ENCODE measurements at regions not wholly inside any gene's neighbourhood (a gene's known extent, or its start where the extent isn't known, plus 50 kb on each side); places are given as distances from the start of the nearest gene placed in this dataset.

GRCh38 chr9:113796646-113797426 is 79.3 kb upstream of the ZNF618 start:
- TF ChIP-seq POLR2A (IDR thresholded peaks at IDR 0.05) = no peak
- TF ChIP-seq CTCF (IDR thresholded peaks at IDR 0.05 in 8 of 11, conservative IDR thresholded peaks at IDR 0.05 in 3 of 11) = no peak
- no peak for TF ChIP-seq POLR2AphosphoS5 (IDR thresholded peaks at IDR 0.05)

All from spleen (tissue), 7 donors.